ENCODE measurements at regions not wholly inside any gene's neighbourhood (a gene's known extent, or its start where the extent isn't known, plus 50 kb on each side); places are given as distances from the start of the nearest gene placed in this dataset.

DNA sequence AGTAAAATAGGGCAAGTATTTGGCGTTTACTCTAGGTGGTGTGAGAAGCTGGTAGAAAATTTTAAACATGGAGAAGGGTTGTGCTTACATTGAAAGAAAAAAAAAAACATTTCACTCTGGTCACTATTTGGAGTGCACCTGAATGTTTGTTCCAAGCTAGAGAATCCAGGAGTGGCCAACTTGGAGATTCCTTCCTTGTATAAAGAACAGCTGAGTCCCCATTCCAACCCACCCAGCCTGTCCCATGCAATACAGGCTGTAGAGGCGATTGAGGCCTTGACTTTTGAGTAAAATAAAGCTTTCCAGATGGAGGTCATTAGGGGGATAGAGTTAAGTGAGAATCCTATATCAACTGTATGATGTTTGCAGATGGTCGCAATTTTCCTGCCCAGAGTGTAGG, 203.8 kb upstream of the SYT4 start:
- Histone ChIP-seq H3K36me3 (no peaks in the 10 kb centered on the region), H3K4me1 (no peaks in the 10 kb centered on the region), H3K9ac (ENCODE audit: low read depth in 2 of 2, low read length in 2 of 2) (no peak overlapping the region), H3K9me3 (no peaks in the 10 kb centered on the region), H3K27ac (no peak overlapping the region), H3K4me3 (no peak overlapping the region), H3K27me3 (no peaks in the 10 kb centered on the region)
- TF ChIP-seq, protein P1, sequence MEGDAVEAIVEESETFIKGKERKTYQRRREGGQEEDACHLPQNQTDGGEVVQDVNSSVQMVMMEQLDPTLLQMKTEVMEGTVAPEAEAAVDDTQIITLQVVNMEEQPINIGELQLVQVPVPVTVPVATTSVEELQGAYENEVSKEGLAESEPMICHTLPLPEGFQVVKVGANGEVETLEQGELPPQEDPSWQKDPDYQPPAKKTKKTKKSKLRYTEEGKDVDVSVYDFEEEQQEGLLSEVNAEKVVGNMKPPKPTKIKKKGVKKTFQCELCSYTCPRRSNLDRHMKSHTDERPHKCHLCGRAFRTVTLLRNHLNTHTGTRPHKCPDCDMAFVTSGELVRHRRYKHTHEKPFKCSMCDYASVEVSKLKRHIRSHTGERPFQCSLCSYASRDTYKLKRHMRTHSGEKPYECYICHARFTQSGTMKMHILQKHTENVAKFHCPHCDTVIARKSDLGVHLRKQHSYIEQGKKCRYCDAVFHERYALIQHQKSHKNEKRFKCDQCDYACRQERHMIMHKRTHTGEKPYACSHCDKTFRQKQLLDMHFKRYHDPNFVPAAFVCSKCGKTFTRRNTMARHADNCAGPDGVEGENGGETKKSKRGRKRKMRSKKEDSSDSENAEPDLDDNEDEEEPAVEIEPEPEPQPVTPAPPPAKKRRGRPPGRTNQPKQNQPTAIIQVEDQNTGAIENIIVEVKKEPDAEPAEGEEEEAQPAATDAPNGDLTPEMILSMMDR (IDR thresholded peaks at IDR 0.05), result no peak
- DNase-seq, result no peak
- intact Hi-C loops (cut with DNase I), result no loop called here

DNA sequence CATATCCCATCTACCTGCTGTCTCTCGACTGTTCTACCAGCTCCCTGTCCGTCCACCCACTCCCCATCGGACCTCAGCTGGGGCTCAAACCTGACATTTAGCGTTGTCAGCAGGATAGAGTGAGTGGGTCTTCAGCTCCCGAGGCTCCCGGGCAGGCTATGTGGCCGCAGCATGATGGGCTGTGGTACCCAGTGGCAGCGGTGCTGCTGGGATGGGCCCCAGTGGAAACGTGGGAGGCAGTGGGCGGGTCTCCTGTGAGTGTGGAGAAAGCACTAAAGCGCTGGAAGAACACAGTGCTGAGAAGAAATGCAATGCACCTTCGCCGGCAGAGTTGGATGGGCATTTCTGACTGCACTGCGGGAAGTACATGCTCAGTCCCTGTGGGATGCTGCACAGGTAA, 204.8 kb upstream of the SYT4 start:
- DNase-seq, result no peak
- Histone ChIP-seq H3K36me3 (no peaks in the 10 kb centered on the region), H3K27ac (no peak overlapping the region), H3K9ac (ENCODE audit: low read depth in 2 of 2, low read length in 2 of 2) (no peak overlapping the region), H3K4me1 (no peaks in the 10 kb centered on the region), H3K4me3 (no peak overlapping the region), H3K27me3 (no peaks in the 10 kb centered on the region), H3K9me3 (no peaks in the 10 kb centered on the region)
- intact Hi-C loops (cut with DNase I), result no loop called here
- TF ChIP-seq, protein P1 (IDR thresholded peaks at IDR 0.05), result no peak

DNA sequence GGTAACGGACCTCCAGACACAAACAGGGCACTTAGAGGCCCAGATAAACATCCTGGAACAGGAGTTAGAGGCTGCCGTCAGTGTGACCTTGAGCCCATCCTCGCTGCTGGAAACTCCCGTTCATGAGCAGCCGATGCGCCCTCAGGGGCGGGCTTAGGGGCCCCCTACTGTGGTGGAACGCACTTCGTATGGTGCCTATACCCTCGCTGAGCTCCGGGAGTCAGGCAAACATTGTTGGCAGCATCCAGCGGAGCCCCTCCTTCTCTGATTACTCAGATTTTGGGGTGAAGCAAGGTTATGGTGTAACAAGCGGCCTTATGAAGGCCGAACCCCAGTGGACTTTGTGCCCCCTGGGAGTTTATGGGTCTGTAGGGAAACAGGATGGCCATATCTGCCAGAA, 205.3 kb upstream of the SYT4 start:
- Histone ChIP-seq H3K4me3 (no peak overlapping the region), H3K9ac (ENCODE audit: low read depth in 2 of 2, low read length in 2 of 2) (no peak overlapping the region), H3K4me1 (no peaks in the 10 kb centered on the region), H3K36me3 (no peaks in the 10 kb centered on the region), H3K27ac (no peak overlapping the region), H3K9me3 (no peaks in the 10 kb centered on the region), H3K27me3 (no peaks in the 10 kb centered on the region)
- DNase-seq, result no peak
- intact Hi-C loops (cut with DNase I), result no loop called here
- TF ChIP-seq, protein P1 (IDR thresholded peaks at IDR 0.05), result no peak

DNA sequence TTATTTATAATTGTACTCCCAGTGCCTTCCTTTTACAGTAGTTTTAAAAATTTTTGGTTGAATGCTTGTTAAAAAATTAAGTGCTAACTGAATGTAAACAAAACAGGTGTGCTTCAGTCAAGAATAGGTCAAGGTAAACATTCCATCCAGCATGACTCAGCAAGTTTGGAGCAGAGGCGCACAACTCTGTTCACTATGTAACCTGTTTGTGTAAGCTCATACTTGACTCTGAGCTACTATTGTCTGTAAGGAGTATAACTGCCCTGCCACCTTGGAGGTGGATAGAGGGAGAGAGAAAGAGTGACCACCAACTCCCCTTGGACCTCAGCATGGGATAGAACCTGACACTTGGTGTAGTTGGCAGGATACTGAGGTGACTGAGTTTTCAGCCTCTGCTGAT, 207.4 kb upstream of the SYT4 start:
- intact Hi-C loops (cut with DNase I), result no loop called here
- Histone ChIP-seq H3K4me1 (no peaks in the 10 kb centered on the region), H3K9ac (ENCODE audit: low read depth in 2 of 2, low read length in 2 of 2) (no peak overlapping the region), H3K27ac (no peak overlapping the region), H3K36me3 (no peaks in the 10 kb centered on the region), H3K4me3 (no peak overlapping the region), H3K9me3 (no peaks in the 10 kb centered on the region), H3K27me3 (no peaks in the 10 kb centered on the region)
- TF ChIP-seq, protein P1 (IDR thresholded peaks at IDR 0.05), result no peak
- DNase-seq, result no peak

DNA sequence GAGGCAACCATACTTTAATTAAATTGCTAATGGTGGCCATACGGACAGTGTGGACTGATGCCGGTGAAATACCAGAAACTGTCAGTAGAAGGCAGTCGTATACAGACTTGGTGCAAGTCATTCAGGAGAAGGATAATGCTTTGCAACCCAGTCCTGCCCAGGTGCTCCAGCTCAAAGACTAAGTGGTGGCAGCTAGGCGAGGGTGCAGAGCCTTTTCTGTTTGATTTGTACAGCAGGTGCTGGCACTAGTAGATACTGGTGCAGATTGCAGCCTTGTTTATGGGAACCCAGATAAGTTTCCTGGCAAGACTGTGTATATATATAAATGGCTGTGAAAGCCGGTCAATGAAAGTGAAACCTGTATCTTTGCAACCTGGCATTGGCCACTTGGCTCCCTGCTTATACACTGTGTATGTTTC, 208.3 kb upstream of the SYT4 start:
- no peaks in the 10 kb centered on the region for H3K9me3 ChIP-seq
- H3K27ac ChIP-seq, result no peak overlapping the region
- no peaks in the 10 kb centered on the region for H3K4me1 ChIP-seq
- DNase-seq, result no peak
- H3K27me3 ChIP-seq, result no peaks in the 10 kb centered on the region
- no peaks in the 10 kb centered on the region for H3K36me3 ChIP-seq
- intact Hi-C loops (cut with DNase I), result no loop called here
- H3K9ac ChIP-seq (ENCODE audit: low read depth in 2 of 2, low read length in 2 of 2), result no peak overlapping the region
- TF ChIP-seq, protein P1 (IDR thresholded peaks at IDR 0.05), result no peak
- H3K4me3 ChIP-seq, result no peak overlapping the region

DNA sequence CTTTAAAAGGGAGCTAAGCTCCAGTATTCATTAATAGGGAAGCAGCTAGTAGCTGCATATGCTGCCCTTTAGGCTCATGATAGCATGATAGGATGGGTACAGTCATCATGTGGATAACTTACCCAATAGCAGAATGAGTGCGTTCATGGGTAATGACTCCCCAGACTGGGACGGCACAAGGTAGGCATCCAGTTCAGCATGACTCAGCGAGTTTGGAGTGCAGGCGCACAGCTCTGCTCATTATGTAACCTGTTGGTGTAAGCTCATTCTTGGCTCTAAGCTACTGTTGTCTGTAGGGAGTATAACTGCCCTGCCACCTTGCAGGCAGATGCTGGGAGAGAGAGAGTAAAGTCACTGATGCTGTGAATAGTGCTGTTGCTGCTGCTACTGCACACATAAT, 209.2 kb upstream of the SYT4 start:
- Histone ChIP-seq H3K9me3 (no peaks in the 10 kb centered on the region), H3K27me3 (no peaks in the 10 kb centered on the region), H3K4me1 (no peaks in the 10 kb centered on the region), H3K36me3 (no peaks in the 10 kb centered on the region), H3K4me3 (no peak overlapping the region), H3K9ac (ENCODE audit: low read depth in 2 of 2, low read length in 2 of 2) (no peak overlapping the region), H3K27ac (no peak overlapping the region)
- no peak for DNase-seq
- intact Hi-C loops (cut with DNase I), result no loop called here
- TF ChIP-seq, protein P1 (IDR thresholded peaks at IDR 0.05), result no peak
